IMR-90 (cell line): ENCODE measurements at regions not wholly inside any gene's neighbourhood (a gene's known extent, or its start where the extent isn't known, plus 50 kb on each side); places are given as distances from the start of the nearest gene placed in this dataset.
A peak's percentile ranks its signal among the peaks of the same experiment; 100 is the strongest.

ENCODE experiments used
- ATAC-seq: fragments of 200-7000 bp; cut with Tn5 transposase; 2 replicates; pipeline ENCODE4 v1.9.1; 2020; ENCODE audit warnings: low read depth, mild to moderate bottlenecking, moderate library complexity
- BruUV-seq: library from RNA; stranded (reverse); fragments of 400-500 nt; replicated peaks from 2 replicates; lab custom pipeline; 2021; lab: Mats Ljungman, UMichigan
- CTCF ChIA-PET: fragments of 300-600 bp; formaldehyde crosslinking; extraction: SDS; loops from one replicate; lab custom pipeline; 2021; ENCODE audit warnings: antibody characterized with exemption; lab: Yijun Ruan, JAX
- POLR2A ChIA-PET: fragments of 300-600 bp; sonication (Branson Sonifier 250); formaldehyde crosslinking; loops from one replicate; lab custom pipeline; 2022; ENCODE audit warnings: antibody characterized with exemption; ENCODE audit not compliant: unreplicated experiment; lab: Charles Lee
- DNase-seq: peaks from one replicate; pipeline ENCODE4 v3.0.0; 2013
- H2AFZ ChIP-seq: replicated peaks from 2 replicates; pipeline ENCODE3; 2013; ENCODE audit warnings: low read length, mild to moderate bottlenecking; ENCODE audit not compliant: poor library complexity
- H2AK5ac ChIP-seq: 2 replicates; pipeline ENCODE4 v1.6.1; 2013; ENCODE audit warnings: low read depth, low read length, inconsistent platforms
- H2AK9ac ChIP-seq: replicated peaks from 2 replicates; pipeline ENCODE3; 2013; ENCODE audit warnings: mild to moderate bottlenecking, low read depth, low read length, moderate library complexity; ENCODE audit not compliant: poor library complexity
- H2BK120ac ChIP-seq: 2 replicates; pipeline ENCODE4 v1.6.1; 2013; ENCODE audit warnings: low read depth, low read length, inconsistent platforms
- H2BK15ac ChIP-seq: 3 replicates; pipeline ENCODE4 v1.6.1; 2013; ENCODE audit warnings: low read depth, low read length, inconsistent platforms
- H2BK20ac ChIP-seq: 2 replicates; pipeline ENCODE4 v1.6.1; 2013; ENCODE audit warnings: low read depth, mild to moderate bottlenecking, inconsistent platforms, low read length, moderate library complexity
- H2BK5ac ChIP-seq: 2 replicates; pipeline ENCODE4 v1.6.1; 2013; ENCODE audit warnings: mild to moderate bottlenecking, low read depth, low read length, inconsistent platforms; ENCODE audit not compliant: poor library complexity, severe bottlenecking
- H3K14ac ChIP-seq: replicated peaks from 2 replicates; pipeline ENCODE4 v1.6.1; 2013; ENCODE audit warnings: low read depth, low read length, inconsistent platforms
- H3K18ac ChIP-seq: 2 replicates; pipeline ENCODE4 v1.6.1; 2013; ENCODE audit warnings: low read depth, low read length, control low read depth
- H3K23ac ChIP-seq: 2 replicates; pipeline ENCODE4 v1.6.1; 2013; ENCODE audit warnings: low read depth, low read length, inconsistent platforms
- H3K27ac ChIP-seq: 2 replicates; pipeline ENCODE4 v1.5.1; 2013; ENCODE audit warnings: mild to moderate bottlenecking, control low read depth, low read length; ENCODE audit not compliant: insufficient read depth
- H3K27me3 ChIP-seq: 2 replicates; pipeline ENCODE4 v1.6.1; 2013; ENCODE audit warnings: low read length; ENCODE audit not compliant: control insufficient read depth, insufficient read depth
- H3K36me3 ChIP-seq: 2 replicates; pipeline ENCODE4 v1.6.1; 2013; ENCODE audit warnings: low read length, mixed read lengths; ENCODE audit not compliant: control insufficient read depth, insufficient read depth
- H3K4ac ChIP-seq: 2 replicates; pipeline ENCODE4 v1.6.1; 2013; ENCODE audit warnings: low read depth, low read length, inconsistent platforms
- H3K4me1 ChIP-seq: 2 replicates; pipeline ENCODE4 v1.6.1; 2013; ENCODE audit warnings: low read length, mixed read lengths; ENCODE audit not compliant: control insufficient read depth, insufficient read depth
- H3K4me2 ChIP-seq: 2 replicates; pipeline ENCODE4 v1.6.1; 2013; ENCODE audit warnings: low read depth, mild to moderate bottlenecking, control low read depth, low read length, moderate library complexity
- H3K4me3 ChIP-seq: 2 replicates; pipeline ENCODE4 v1.5.1; 2013; ENCODE audit warnings: low read depth, mild to moderate bottlenecking, control low read depth, low read length, moderate library complexity; ENCODE audit not compliant: insufficient read depth
- H3K56ac ChIP-seq: 2 replicates; pipeline ENCODE4 v1.6.1; 2013; ENCODE audit warnings: low read length, inconsistent platforms; ENCODE audit not compliant: insufficient read depth; ENCODE audit errors: extremely low read depth
- H3K79me1 ChIP-seq, 2 experiments: 2 replicates each; pipeline ENCODE4 v1.6.1; 2013; ENCODE audit warnings: low read length in 2 of 2, inconsistent platforms in 1 of 2, low read depth in 1 of 2
- H3K9ac ChIP-seq: 2 replicates; pipeline ENCODE4 v1.6.1; 2013; ENCODE audit warnings: low read depth, low read length, control low read depth
- H3K9me1 ChIP-seq: 2 replicates; pipeline ENCODE4 v1.6.1; 2013; ENCODE audit warnings: low read length, inconsistent platforms; ENCODE audit not compliant: insufficient read depth
- H3K9me3 ChIP-seq: 2 replicates; pipeline ENCODE4 v1.6.1; 2013; ENCODE audit warnings: low read length; ENCODE audit not compliant: control insufficient read depth, insufficient read depth
- H4K20me1 ChIP-seq: 2 replicates; pipeline ENCODE4 v1.6.1; 2013; ENCODE audit warnings: low read length, inconsistent platforms; ENCODE audit not compliant: insufficient read depth
- H4K5ac ChIP-seq: 2 replicates; pipeline ENCODE4 v1.6.1; 2013; ENCODE audit warnings: mild to moderate bottlenecking, low read depth, low read length, control low read depth
- H4K8ac ChIP-seq, 2 experiments: 2 replicates each; pipeline ENCODE4 v1.6.1; 2013; ENCODE audit warnings: low read depth in 2 of 2, low read length in 2 of 2, control low read depth in 1 of 2, inconsistent platforms in 1 of 2
- H4K91ac ChIP-seq: 2 replicates; pipeline ENCODE4 v1.6.1; 2013; ENCODE audit warnings: low read depth, low read length, inconsistent platforms; ENCODE audit not compliant: insufficient read depth
- CEBPB ChIP-seq: IDR thresholded peaks from 2 replicates; pipeline ENCODE4 v1.6.1; 2012; ENCODE audit warnings: low read depth, low read length, improper control_type of control experiment
- FOS ChIP-seq: fragments of 150-350 bp; IDR thresholded peaks from 2 replicates; pipeline ENCODE4 v1.6.1; 2016; ENCODE audit warnings: low read depth, low read length
- MAFK ChIP-seq: IDR thresholded peaks from 2 replicates; pipeline ENCODE4 v1.6.1; 2012; ENCODE audit warnings: low read depth, low read length, improper control_type of control experiment
- NFE2L2 ChIP-seq: fragments of 150-350 bp; IDR thresholded peaks from 2 replicates; pipeline ENCODE4 v1.6.1; 2016; ENCODE audit warnings: low read depth, mild to moderate bottlenecking, low read length
- RCOR1 ChIP-seq: IDR thresholded peaks from 2 replicates; pipeline ENCODE4 v1.6.1; 2012; ENCODE audit warnings: mild to moderate bottlenecking, low read length, improper control_type of control experiment; ENCODE audit not compliant: insufficient replicate concordance
- USF2 ChIP-seq: fragments of 150-350 bp; IDR thresholded peaks from 2 replicates; pipeline ENCODE4 v1.6.1; 2017; ENCODE audit warnings: mild to moderate bottlenecking, antibody characterized with exemption, low read length, low read depth
- dilution Hi-C: fragments of 300-500 bp; cut with HindIII; formaldehyde crosslinking; loops from one replicate; pipeline ENCODE4 v1.14.3; 2018; ENCODE audit warnings: low sequenced_read_pairs; ENCODE audit not compliant: unreplicated experiment
- in situ Hi-C: fragments of 300-500 bp; cut with MboI; formaldehyde crosslinking; loops from 3 replicates; pipeline ENCODE4 v1.14.3; 2019; ENCODE audit warnings: low sequenced_read_pairs, inconsistent platforms, mixed read lengths
- intact Hi-C: fragments of 100-400 bp; cut with micrococcal nuclease; formaldehyde crosslinking; loops from 2 replicates; pipeline ENCODE4 v1.10.0; 2022

GRCh38 chr18:67282796-67283195, 233.7 kb downstream of the DSEL start:
- Histone ChIP-seq H4K20me1 (no peaks in the 10 kb centered on the region), H3K18ac (peak overlapping the region; percentile 52), H2AK9ac (no peak overlapping the region), H3K4me3 (no peak overlapping the region), H3K36me3 (no peaks in the 10 kb centered on the region), H4K8ac (no peak overlapping the region), H2BK15ac (no peak overlapping the region), H3K9me3 (no peaks in the 10 kb centered on the region), H3K9me1 (no peaks in the 10 kb centered on the region), H2AFZ (peak overlapping the region; percentile 9), H3K9ac (no peak overlapping the region), H3K14ac (no peak overlapping the region), H2BK20ac (no peak overlapping the region), H2BK120ac (no peak overlapping the region), H2BK5ac (no peak overlapping the region), H4K5ac (no peak overlapping the region; the same call in 1 of the 2 replicates), H3K4me1 (peaks cover 3% of the 10 kb centered on the region), H2AK5ac (no peak overlapping the region), H3K27me3 (no peaks in the 10 kb centered on the region), H3K4me2 (peak overlapping the region; percentile 27; the same call in 1 of the 2 replicates), H3K4ac (no peak overlapping the region), H3K23ac (no peak overlapping the region), H3K79me1 (no peaks in the 10 kb centered on the region), H3K56ac (no peak overlapping the region), H3K27ac (no peak overlapping the region), H4K91ac (no peak overlapping the region)
- POLR2A ChIA-PET = interaction anchor here (0.6 kb wide), 1 partner anchor 1786 kb away, joined by 4 read pairs; no protein-coding TSS in a partner anchor
- in situ Hi-C loops (no loop called here), dilution Hi-C loops (no loop called here), intact Hi-C loops (no loop called here)
- DNase-seq (peak; percentile 11), ATAC-seq (peak; percentile 44)
- CTCF ChIA-PET = no interaction called here
- BruUV-seq = no TSS peak
- TF ChIP-seq USF2 (no peak), MAFK (no peak), RCOR1 (no peak), CEBPB (peak; percentile 41; the same call in 1 of the 2 replicates), FOS (no peak), NFE2L2 (no peak)
